CD4-positive, alpha-beta T cell treated with Interleukin-1 beta for 1 hour (primary cell): ENCODE measurements at regions not wholly inside any gene's neighbourhood (a gene's known extent, or its start where the extent isn't known, plus 50 kb on each side); places are given as distances from the start of the nearest gene placed in this dataset.
A peak's percentile ranks its signal among the peaks of the same experiment; 100 is the strongest.
"Not testable (repeated sequence)": the region's sequence is repeated elsewhere in the genome, so short reads cannot be mapped to it uniquely, and the experiment has no call there.

Source experiments
- DNase-seq, 2 donors: peaks; one replicate each; pipeline ENCODE4 v3.0.0-alpha.2; 2020 to 2022

GRCh38 chr4:3936184-3936583, 170.0 kb downstream of the ADRA2C start:
- no peak for DNase-seq

GRCh38 chr4:3937849-3938562, 171.8 kb downstream of the ADRA2C start:
- DNase-seq: peak in 1 of 2 donors; percentile 6

- DNase-seq: not testable (repeated sequence)
Measured at GRCh38 chr4:3938676-3939075, 172.5 kb downstream of the ADRA2C start.

- not testable (repeated sequence) for DNase-seq
Measured at GRCh38 chr4:3939954-3940591, 173.9 kb downstream of the ADRA2C start.

- not testable (repeated sequence) for DNase-seq
Measured at GRCh38 chr4:3941735-3942522, 175.7 kb downstream of the ADRA2C start.

- peak; percentile 52 to 61 for DNase-seq
Measured at GRCh38 chr4:3942569-3942971, 176.4 kb downstream of the ADRA2C start.

- DNase-seq: not testable (repeated sequence)
Measured at GRCh38 chr4:3943051-3943450, 176.9 kb downstream of the ADRA2C start.

GRCh38 chr4:3945511-3946290, 179.5 kb downstream of the ADRA2C start:
- no peak for DNase-seq

- DNase-seq: not testable (repeated sequence)
Measured at GRCh38 chr4:3946553-3946952, 180.4 kb downstream of the ADRA2C start.

- not testable (repeated sequence) for DNase-seq
Measured at GRCh38 chr4:3947761-3948160, 181.6 kb downstream of the ADRA2C start.

GRCh38 chr4:3948210-3948609, 182.0 kb downstream of the ADRA2C start:
- not testable (repeated sequence) for DNase-seq

GRCh38 chr4:3949916-3950315, 183.7 kb downstream of the ADRA2C start:
- DNase-seq: peak in 1 of 2 donors; percentile 9

GRCh38 chr4:3952443-3953139, 186.4 kb downstream of the ADRA2C start:
- DNase-seq: not testable (repeated sequence)

GRCh38 chr4:3953140-3953489, 186.9 kb downstream of the ADRA2C start:
- not testable (repeated sequence) for DNase-seq

GRCh38 chr4:3954540-3955320, 188.5 kb downstream of the ADRA2C start:
- peak; percentile 58 to 59 for DNase-seq

GRCh38 chr4:3955321-3956164, 189.4 kb downstream of the ADRA2C start:
- peak; percentile 98 to 99 for DNase-seq

- DNase-seq: not testable (repeated sequence)
Measured at GRCh38 chr4:3956165-3956867, 190.1 kb downstream of the ADRA2C start.

GRCh38 chr4:3961091-3961672, 195.0 kb downstream of the ADRA2C start:
- not testable (repeated sequence) for DNase-seq

GRCh38 chr4:3964572-3965278, 198.5 kb downstream of the ADRA2C start:
- not testable (repeated sequence) for DNase-seq
